MM.1S (cell line): ENCODE measurements at regions not wholly inside any gene's neighbourhood (a gene's known extent, or its start where the extent isn't known, plus 50 kb on each side); places are given as distances from the start of the nearest gene placed in this dataset.

Experiments used
- CTCF ChIP-seq: fragments of 300-600 bp; sonication (generic); IDR thresholded peaks from 2 replicates; pipeline ENCODE4 v1.5.1; 2016; ENCODE audit warnings: antibody characterized with exemption, low read length, mixed read lengths
- EZH2 ChIP-seq: fragments of 300-600 bp; sonication (generic); optimal IDR thresholded peaks from 2 replicates; pipeline ENCODE3; 2017; ENCODE audit warnings: low read depth, mild to moderate bottlenecking, antibody characterized with exemption, low read length, mixed read lengths

GRCh38 chr5:163727028-163727427, 221.6 kb downstream of the MAT2B start:
- no peak for TF ChIP-seq CTCF
- TF ChIP-seq EZH2, result no peak
